Choroid plexus epithelial cell (primary cell): ENCODE measurements at regions not wholly inside any gene's neighbourhood (a gene's known extent, or its start where the extent isn't known, plus 50 kb on each side); places are given as distances from the start of the nearest gene placed in this dataset.

Experiments
- DNase-seq: peaks from one replicate; pipeline ENCODE4 v3.0.0-alpha.2; 2010; ENCODE audit warnings: low read depth
- H3K4me3 ChIP-seq: 2 replicates; pipeline ENCODE4 v1.5.1; 2011; ENCODE audit warnings: low read depth, mild to moderate bottlenecking, control low read depth, low read length, moderate library complexity
- TF ChIP-seq, protein P1 (sequence below): conservative IDR thresholded peaks from 2 replicates; pipeline ENCODE4 v1.5.1; 2011; ENCODE audit warnings: low read depth, mild to moderate bottlenecking, control low read depth, inconsistent platforms, low read length, moderate library complexity

DNA sequence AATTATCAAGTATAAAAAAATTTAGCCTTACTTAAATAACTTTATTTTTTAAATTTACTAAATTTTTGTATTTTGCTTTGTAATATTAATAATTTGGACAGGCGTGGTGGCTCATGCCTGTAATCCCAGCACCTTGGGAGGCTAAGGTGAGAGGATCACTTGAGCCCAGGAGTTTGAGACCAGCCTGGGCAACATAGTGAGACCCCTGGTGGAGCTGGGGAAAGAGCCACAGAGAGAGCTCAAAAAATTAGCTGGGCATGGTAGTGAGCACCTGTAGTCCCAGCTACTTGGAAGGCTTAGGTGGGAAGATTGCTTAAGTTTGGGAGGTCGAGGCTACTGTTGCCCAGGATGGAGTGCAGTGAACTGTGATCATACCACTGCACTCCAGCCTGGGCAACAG is 143.5 kb downstream of the B3GNT2 start:
- no peak overlapping the region for H3K4me3 ChIP-seq
- TF ChIP-seq, protein P1, sequence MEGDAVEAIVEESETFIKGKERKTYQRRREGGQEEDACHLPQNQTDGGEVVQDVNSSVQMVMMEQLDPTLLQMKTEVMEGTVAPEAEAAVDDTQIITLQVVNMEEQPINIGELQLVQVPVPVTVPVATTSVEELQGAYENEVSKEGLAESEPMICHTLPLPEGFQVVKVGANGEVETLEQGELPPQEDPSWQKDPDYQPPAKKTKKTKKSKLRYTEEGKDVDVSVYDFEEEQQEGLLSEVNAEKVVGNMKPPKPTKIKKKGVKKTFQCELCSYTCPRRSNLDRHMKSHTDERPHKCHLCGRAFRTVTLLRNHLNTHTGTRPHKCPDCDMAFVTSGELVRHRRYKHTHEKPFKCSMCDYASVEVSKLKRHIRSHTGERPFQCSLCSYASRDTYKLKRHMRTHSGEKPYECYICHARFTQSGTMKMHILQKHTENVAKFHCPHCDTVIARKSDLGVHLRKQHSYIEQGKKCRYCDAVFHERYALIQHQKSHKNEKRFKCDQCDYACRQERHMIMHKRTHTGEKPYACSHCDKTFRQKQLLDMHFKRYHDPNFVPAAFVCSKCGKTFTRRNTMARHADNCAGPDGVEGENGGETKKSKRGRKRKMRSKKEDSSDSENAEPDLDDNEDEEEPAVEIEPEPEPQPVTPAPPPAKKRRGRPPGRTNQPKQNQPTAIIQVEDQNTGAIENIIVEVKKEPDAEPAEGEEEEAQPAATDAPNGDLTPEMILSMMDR, result peak; percentile 42
- DNase-seq, result peak; percentile 11

DNA sequence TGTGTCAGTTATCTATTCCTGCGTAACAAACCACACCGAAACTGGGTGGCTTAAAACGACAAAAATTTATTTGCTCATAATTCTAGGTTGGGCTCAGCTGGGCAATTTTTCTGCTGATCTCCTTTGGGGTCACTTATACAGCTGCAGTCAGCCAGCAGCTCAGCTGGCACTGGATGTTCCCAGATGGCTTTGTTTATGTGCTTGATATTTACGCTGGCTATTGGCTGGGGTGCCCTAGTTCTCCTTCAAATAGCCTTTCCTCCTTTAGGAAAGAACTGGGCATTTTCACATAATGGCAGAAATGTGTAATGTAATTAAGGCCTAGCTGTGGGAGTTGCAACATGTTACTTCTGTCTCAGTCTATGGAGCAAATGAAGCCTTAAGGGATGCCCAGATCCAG is 142.2 kb downstream of the B3GNT2 start:
- TF ChIP-seq, protein P1, result no peak
- no peak overlapping the region for H3K4me3 ChIP-seq
- DNase-seq, result no peak

DNA sequence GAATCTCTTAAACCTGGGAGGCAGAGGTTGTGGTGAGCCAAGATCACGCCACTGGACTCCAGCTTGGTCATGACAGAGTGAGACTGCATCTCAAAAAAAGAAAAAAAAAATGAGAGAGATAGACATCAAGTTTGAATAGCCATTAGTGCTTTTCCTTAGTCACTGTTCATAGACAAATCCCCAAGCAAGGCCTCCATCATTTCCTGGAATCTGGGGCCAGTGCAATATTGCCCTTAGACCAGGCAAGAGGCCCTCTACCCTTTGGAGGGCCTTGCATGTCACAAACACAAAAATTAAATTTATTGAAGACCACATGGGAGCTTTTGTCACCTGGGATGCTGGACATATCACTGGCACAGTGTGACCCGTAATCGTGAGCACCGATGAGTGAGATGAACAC is 141.5 kb downstream of the B3GNT2 start:
- no peak for DNase-seq
- TF ChIP-seq, protein P1, result no peak
- H3K4me3 ChIP-seq, result no peak overlapping the region

DNA sequence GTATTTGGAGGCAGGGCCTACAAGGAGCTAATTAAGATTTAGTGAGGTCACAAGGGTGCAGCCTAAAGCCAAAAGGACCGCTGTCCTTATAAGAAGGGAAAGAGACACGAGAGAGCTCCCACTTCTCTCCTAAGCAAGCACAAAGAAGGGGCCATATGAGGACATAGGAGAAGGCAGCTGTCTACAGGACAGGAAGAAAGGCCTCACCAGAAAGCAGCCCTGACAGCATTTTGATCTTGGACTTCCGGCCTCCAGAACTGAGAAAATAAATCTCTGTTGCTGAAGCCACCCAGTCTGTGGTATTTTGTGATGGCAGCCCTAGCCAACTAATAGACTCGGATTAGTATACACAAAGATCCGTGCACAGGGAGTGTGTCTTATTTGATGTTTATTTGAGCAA is 139.7 kb downstream of the B3GNT2 start:
- TF ChIP-seq, protein P1, result no peak
- no peak for DNase-seq

DNA sequence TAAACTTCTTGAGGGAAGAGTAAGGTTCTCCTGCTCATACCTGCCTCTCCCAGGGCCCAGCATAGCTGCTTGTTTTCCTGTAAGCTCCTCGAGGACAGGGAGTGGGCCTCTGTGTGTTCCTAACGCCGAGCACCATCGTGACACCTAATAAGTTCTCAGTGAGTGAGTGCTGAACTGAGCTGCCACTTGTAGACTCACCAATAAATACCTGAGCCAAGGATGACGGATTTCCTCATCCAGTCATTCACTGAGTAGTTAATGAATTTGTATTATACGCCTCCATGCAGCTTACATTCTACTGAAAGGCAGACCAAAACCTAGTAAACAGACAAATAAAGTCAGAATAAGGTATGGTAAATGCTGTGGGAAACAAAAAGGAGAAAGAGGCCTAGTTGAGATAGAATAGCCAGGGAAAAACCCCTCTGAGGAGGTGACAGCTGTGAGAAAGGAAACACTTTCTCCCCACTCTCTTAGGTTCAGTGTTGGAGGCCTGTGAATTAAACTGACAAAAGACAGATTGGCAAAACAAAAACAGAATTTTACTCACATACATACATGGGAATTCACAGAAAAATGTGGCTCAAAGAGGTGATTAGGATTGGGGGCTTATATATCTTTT is 138.6 kb downstream of the B3GNT2 start:
- no peak overlapping the region for H3K4me3 ChIP-seq
- TF ChIP-seq, protein P1, result no peak
- no peak for DNase-seq

More for the DNA sequence above, 139.7 kb downstream of the B3GNT2 start:
- no peak overlapping the region for H3K4me3 ChIP-seq

DNA sequence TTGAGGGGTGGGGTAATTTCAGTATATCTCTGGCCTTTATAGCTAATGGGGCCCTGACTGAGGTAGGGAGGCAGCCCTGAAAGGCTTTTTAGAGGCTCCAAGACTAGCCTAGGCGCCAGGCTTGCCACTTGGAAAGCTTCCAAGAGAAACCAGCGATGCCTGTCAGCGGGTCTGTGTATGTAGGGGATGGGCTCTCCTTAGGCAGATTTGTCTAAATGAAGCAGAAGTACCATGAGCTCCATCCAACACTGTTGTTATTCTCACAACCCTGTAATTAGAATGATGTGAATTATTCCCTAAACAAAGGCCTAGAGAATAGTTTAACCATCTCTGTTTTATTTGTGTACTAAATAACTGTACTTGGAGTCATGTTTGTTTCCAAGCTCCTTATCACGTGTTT is 138.1 kb downstream of the B3GNT2 start:
- DNase-seq, result no peak

DNA sequence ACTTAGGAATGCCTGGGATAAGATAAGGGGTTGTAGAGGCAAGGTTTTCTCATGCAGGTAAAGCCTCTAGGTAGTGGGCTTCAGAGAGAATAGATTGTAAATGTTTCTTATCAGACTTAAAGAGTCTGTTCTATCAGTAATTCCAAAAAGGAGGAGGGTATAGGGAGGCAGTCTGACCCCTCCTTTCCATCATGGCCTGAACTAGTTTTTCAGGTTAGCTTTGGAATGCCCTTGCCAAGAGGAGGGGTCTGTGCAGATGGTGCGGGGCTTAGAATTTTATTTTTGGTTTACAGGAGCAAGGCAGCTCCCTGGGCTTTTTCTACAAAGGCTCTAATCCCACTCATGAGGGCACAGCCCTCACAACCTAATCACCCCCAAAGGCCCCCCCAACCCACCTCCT is 135.0 kb downstream of the B3GNT2 start:
- TF ChIP-seq, protein P1, result no peak
- no peak overlapping the region for H3K4me3 ChIP-seq
- no peak for DNase-seq

More for the DNA sequence above, 138.1 kb downstream of the B3GNT2 start:
- no peak overlapping the region for H3K4me3 ChIP-seq
- TF ChIP-seq, protein P1, result no peak
